SK-N-SH treated with all-trans-retinoic acid at 6 μM for 48 hours (cell line): ENCODE measurements at regions not wholly inside any gene's neighbourhood (a gene's known extent, or its start where the extent isn't known, plus 50 kb on each side); places are given as distances from the start of the nearest gene placed in this dataset.

Experiments used
- CSDC2 ChIP-seq: fragments of 250-450 bp; sonication (Bioruptor Pico); IDR thresholded peaks from 2 replicates; pipeline ENCODE4 v1.5.0; 2020; ENCODE audit warnings: mild to moderate bottlenecking, moderate library complexity
- TOX ChIP-seq: fragments of 250-450 bp; sonication (Bioruptor Pico); IDR thresholded peaks from 2 replicates; pipeline ENCODE4 v1.8.0; 2021; ENCODE audit warnings: mild to moderate bottlenecking, moderate library complexity, borderline replicate concordance

DNA sequence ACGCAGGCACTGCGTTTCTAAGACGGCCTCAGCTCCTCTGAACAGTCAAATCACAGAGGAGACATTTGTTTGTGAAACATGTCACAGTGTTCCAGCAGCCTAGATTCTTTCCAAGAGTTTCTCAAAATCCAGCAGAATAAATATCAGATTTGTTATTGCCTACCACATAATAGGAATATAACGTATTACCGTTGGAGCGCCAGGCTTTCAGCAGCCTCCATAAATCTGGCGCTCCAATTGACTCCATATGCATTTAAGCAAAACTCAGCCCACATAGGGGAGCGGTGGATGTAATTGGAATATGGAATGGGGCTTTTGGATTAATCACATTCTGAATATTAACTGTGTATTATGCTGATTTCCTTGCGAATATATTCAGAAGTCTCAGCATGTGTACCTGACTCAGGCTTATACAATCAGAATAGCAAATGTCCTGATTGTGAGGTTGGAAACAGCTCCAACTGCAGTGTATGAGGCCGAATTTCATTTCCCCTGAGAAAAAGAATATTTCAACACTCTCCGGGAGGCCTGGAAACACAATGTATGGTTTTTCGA is 174.0 kb downstream of the ASCL4 start:
- TF ChIP-seq CSDC2 (CRISPR knock-in tag), result no peak
- TF ChIP-seq TOX (CRISPR knock-in tag), result no peak
